B cell (primary cell): ENCODE measurements at regions not wholly inside any gene's neighbourhood (a gene's known extent, or its start where the extent isn't known, plus 50 kb on each side); places are given as distances from the start of the nearest gene placed in this dataset.

Source experiments
- ATAC-seq: fragments of 200-7000 bp; cut with Tn5 transposase; one replicate; pipeline ENCODE4 v1.10.0; 2021; ENCODE audit warnings: low read depth, mild to moderate bottlenecking, moderate number of reproducible peaks, moderate library complexity
- CTCF ChIA-PET: fragments of 350-600 bp; sonication (Branson Sonifier 250); formaldehyde crosslinking; loops from one replicate; lab custom pipeline; 2021; ENCODE audit warnings: antibody characterized with exemption, inconsistent platforms; lab: Charles Lee
- POLR2A ChIA-PET: fragments of 350-600 bp; sonication (Branson Sonifier 250); formaldehyde crosslinking; loops from one replicate; lab custom pipeline; 2021; ENCODE audit warnings: antibody characterized with exemption; lab: Charles Lee
- DNase-seq: peaks from one replicate; pipeline ENCODE4 v3.0.0; 2013
- H2AFZ ChIP-seq: 2 replicates; pipeline ENCODE4 v1.6.1; 2012; ENCODE audit warnings: mild to moderate bottlenecking, low read depth, low read length; ENCODE audit not compliant: insufficient read depth, poor library complexity, severe bottlenecking
- H3K27ac ChIP-seq, 2 donors: 1 replicate in 1 of 2; 2 replicates in 1 of 2; pipeline ENCODE4 v1.5.1; 2012 to 2013; ENCODE audit warnings: low read length in 2 of 2, mild to moderate bottlenecking in 2 of 2, moderate library complexity in 1 of 2
- H3K27me3 ChIP-seq, 4 experiments: fragments of 200-600 bp in 1 of 4; sonication (generic) in 1 of 4; replicated peaks in 1 of 4; 1 replicate in 2 of 4; 2 replicates in 2 of 4; pipeline versions ENCODE4 v1.6.1 to v1.7.0; 2013 to 2016; ENCODE audit warnings: low read length in 3 of 4, mild to moderate bottlenecking in 2 of 4, mixed read lengths in 1 of 4, moderate library complexity in 1 of 4; ENCODE audit not compliant: insufficient read depth in 4 of 4, control insufficient read depth in 3 of 4; ENCODE audit errors: control extremely low read depth in 1 of 4
- H3K36me3 ChIP-seq, 2 experiments: replicated peaks in 1 of 2; 1 replicate in 1 of 2; 2 replicates in 1 of 2; pipeline versions ENCODE4 v1.6.1 to v1.7.1; 2013; ENCODE audit warnings: low read length in 1 of 2; ENCODE audit not compliant: insufficient read depth in 2 of 2, control insufficient read depth in 1 of 2; ENCODE audit errors: control extremely low read depth in 1 of 2, extremely low read depth in 1 of 2
- H3K4me1 ChIP-seq, 2 donors: fragments of 200-600 bp in 1 of 2; sonication (generic) in 1 of 2; 1 replicate in 1 of 2; 2 replicates in 1 of 2; pipeline versions ENCODE4 v1.5.1 to v1.6.1; 2013 to 2017; ENCODE audit warnings: low read length in 2 of 2; ENCODE audit not compliant: control insufficient read depth in 2 of 2, insufficient read depth in 2 of 2
- H3K4me2 ChIP-seq: replicated peaks from 2 replicates; pipeline ENCODE3; 2012; ENCODE audit warnings: mild to moderate bottlenecking, low read depth, low read length; ENCODE audit not compliant: poor library complexity, severe bottlenecking
- H3K4me3 ChIP-seq, 5 experiments: fragments of 200-600 bp in 1 of 5; sonication (generic) in 1 of 5; 1 replicate in 3 of 5; 2 replicates in 2 of 5; pipeline versions ENCODE4 v1.5.1 to v1.7.0; 2011 to 2016; ENCODE audit warnings: low read length in 4 of 5, mild to moderate bottlenecking in 4 of 5, low read depth in 2 of 5, control low read depth in 1 of 5, moderate library complexity in 1 of 5; ENCODE audit not compliant: insufficient read depth in 1 of 5; ENCODE audit errors: control extremely low read depth in 1 of 5, extremely low read depth in 1 of 5
- H3K79me2 ChIP-seq: fragments of 200-600 bp; sonication (generic); one replicate; pipeline ENCODE4 v1.6.0; 2016; ENCODE audit warnings: low read length; ENCODE audit not compliant: control insufficient read depth, insufficient read depth
- H3K9ac ChIP-seq: fragments of 200-600 bp; sonication (generic); 2 replicates; pipeline ENCODE4 v1.6.1; 2017; ENCODE audit warnings: mild to moderate bottlenecking, low read length, moderate library complexity
- H3K9me3 ChIP-seq, 3 donors: one replicate each; pipeline versions ENCODE4 v1.6.1 to v1.7.1; 2013; ENCODE audit warnings: low read length in 2 of 3; ENCODE audit not compliant: control insufficient read depth in 2 of 3, insufficient read depth in 1 of 3; ENCODE audit errors: control extremely low read depth in 1 of 3
- H4K20me1 ChIP-seq: 2 replicates; pipeline ENCODE4 v1.6.0; 2012; ENCODE audit warnings: mild to moderate bottlenecking, low read length; ENCODE audit not compliant: insufficient read depth, control insufficient read depth, poor library complexity, severe bottlenecking
- H3K27ac Mint-ChIP-seq: one replicate; pipeline ENCODE4 v1.8.0; 2021; ENCODE audit warnings: mixed read lengths
- H3K27me3 Mint-ChIP-seq: one replicate; pipeline ENCODE4 v1.8.0; 2021; ENCODE audit warnings: mixed read lengths
- H3K4me1 Mint-ChIP-seq: one replicate; pipeline ENCODE4 v1.8.0; 2021; ENCODE audit warnings: mixed read lengths
- H3K4me3 Mint-ChIP-seq: one replicate; pipeline ENCODE4 v1.8.0; 2021; ENCODE audit warnings: mixed read lengths
- H3K9me3 Mint-ChIP-seq: one replicate; pipeline ENCODE4 v1.8.0; 2022; ENCODE audit warnings: mixed read lengths; ENCODE audit not compliant: insufficient read depth
- EZH2 ChIP-seq: IDR thresholded peaks from 2 replicates; pipeline ENCODE4 v1.6.1; 2012; ENCODE audit warnings: borderline replicate concordance, low read depth, mild to moderate bottlenecking, moderate library complexity, low read length; ENCODE audit not compliant: insufficient read depth, poor library complexity, severe bottlenecking
- whole genome bisulfite sequencing: methylation state at CpG from one replicate; pipeline ENCODE4 v1.1.5; 2013; ENCODE audit warnings: missing lambda C conversion rate; ENCODE audit not compliant: insufficient coverage; 5-methylcytosine and 5-hydroxymethylcytosine counted together
- intact Hi-C: fragments of 100-400 bp; cut with micrococcal nuclease; formaldehyde crosslinking; loops from one replicate; pipeline ENCODE4 v1.10.0; 2022
- TF ChIP-seq, protein P1 (sequence below): fragments of 200-600 bp; IDR thresholded peaks from one replicate; pipeline ENCODE4 v1.8.0; 2022; ENCODE audit warnings: antibody characterized with exemption, mild to moderate bottlenecking

DNA sequence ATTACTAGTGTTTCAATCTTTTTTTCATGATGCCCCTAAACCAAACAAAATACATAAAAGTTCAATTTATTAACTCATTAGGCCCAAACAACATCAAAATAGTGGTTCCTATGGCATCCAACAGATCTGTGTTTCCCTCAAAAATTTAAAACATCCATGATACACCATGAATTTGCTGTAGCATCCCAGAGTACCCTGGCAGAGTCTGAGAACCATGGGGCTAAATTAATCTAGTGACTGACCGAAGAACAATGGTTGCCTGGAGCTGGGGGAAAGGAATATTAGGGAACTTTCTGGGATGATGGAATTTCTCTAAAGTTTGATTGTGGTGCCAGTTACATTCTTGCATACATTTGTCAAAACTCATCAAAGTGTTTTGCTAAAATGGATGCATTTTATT is 79.5 kb upstream of the TRIO start:
- no peak overlapping the region for H3K4me3 ChIP-seq
- intact Hi-C loops = no loop called here
- no peak overlapping the region for H2AFZ ChIP-seq
- TF ChIP-seq, protein P1, sequence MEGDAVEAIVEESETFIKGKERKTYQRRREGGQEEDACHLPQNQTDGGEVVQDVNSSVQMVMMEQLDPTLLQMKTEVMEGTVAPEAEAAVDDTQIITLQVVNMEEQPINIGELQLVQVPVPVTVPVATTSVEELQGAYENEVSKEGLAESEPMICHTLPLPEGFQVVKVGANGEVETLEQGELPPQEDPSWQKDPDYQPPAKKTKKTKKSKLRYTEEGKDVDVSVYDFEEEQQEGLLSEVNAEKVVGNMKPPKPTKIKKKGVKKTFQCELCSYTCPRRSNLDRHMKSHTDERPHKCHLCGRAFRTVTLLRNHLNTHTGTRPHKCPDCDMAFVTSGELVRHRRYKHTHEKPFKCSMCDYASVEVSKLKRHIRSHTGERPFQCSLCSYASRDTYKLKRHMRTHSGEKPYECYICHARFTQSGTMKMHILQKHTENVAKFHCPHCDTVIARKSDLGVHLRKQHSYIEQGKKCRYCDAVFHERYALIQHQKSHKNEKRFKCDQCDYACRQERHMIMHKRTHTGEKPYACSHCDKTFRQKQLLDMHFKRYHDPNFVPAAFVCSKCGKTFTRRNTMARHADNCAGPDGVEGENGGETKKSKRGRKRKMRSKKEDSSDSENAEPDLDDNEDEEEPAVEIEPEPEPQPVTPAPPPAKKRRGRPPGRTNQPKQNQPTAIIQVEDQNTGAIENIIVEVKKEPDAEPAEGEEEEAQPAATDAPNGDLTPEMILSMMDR = no peak
- TF ChIP-seq EZH2 = no peak
- H3K27ac ChIP-seq = no peak overlapping the region
- peaks cover 21% of the 10 kb centered on the region for H3K27me3 Mint-ChIP-seq
- H3K4me3 Mint-ChIP-seq = no peak overlapping the region
- no peak for DNase-seq
- peaks cover 0 to 6% (median 2%) of the 10 kb centered on the region in 4 experiments for H3K27me3 ChIP-seq
- H3K4me2 ChIP-seq = no peak overlapping the region
- no peaks in the 10 kb centered on the region for H3K79me2 ChIP-seq
- CTCF ChIA-PET = interaction anchor here (0.9 kb wide), 1 partner anchor 72 kb away, joined by 3 read pairs; no protein-coding TSS in a partner anchor
- H3K9me3 Mint-ChIP-seq = no peaks in the 10 kb centered on the region
- whole genome bisulfite sequencing = 100% methylated on average over 1 of the region's 1 CpG
- POLR2A ChIA-PET = no interaction called here
- no peak overlapping the region for H3K27ac Mint-ChIP-seq
- peaks cover 0 to 7% (median 0%) of the 10 kb centered on the region in 3 donors for H3K9me3 ChIP-seq
- no peaks in the 10 kb centered on the region for H3K4me1 ChIP-seq
- H3K9ac ChIP-seq = no peak overlapping the region
- no peaks in the 10 kb centered on the region for H3K36me3 ChIP-seq
- no peaks in the 10 kb centered on the region for H4K20me1 ChIP-seq
- no peaks in the 10 kb centered on the region for H3K4me1 Mint-ChIP-seq
- ATAC-seq = no peak

- H2AFZ ChIP-seq = no peak overlapping the region
- DNase-seq (no peak), ATAC-seq (no peak)
- H3K4me1 ChIP-seq = no peaks in the 10 kb centered on the region
- H3K9me3 Mint-ChIP-seq = no peaks in the 10 kb centered on the region
- intact Hi-C loops = no loop called here
- no peak overlapping the region for H3K27ac Mint-ChIP-seq
- H3K79me2 ChIP-seq = no peaks in the 10 kb centered on the region
- no peak overlapping the region for H3K9ac ChIP-seq
- no peak overlapping the region for H3K4me3 Mint-ChIP-seq
- ChIA-PET POLR2A (no interaction called here), CTCF (interaction anchor here (0.9 kb wide), 1 partner anchor 72 kb away, joined by 3 read pairs; no protein-coding TSS in a partner anchor)
- no peaks in the 10 kb centered on the region for H3K4me1 Mint-ChIP-seq
- H4K20me1 ChIP-seq = no peaks in the 10 kb centered on the region
- no CpG with 5 or more reads among the region's 4 CpGs for WGBS
- peaks cover 0 to 7% (median 0%) of the 10 kb centered on the region in 3 donors for H3K9me3 ChIP-seq
- H3K4me2 ChIP-seq = no peak overlapping the region
- no peak overlapping the region for H3K4me3 ChIP-seq
- peaks cover 17% of the 10 kb centered on the region for H3K27me3 Mint-ChIP-seq
- H3K36me3 ChIP-seq = no peaks in the 10 kb centered on the region
- TF ChIP-seq, protein P1 = no peak
- peaks cover 0 to 3% (median under 1%) of the 10 kb centered on the region in 4 experiments for H3K27me3 ChIP-seq
- no peak overlapping the region for H3K27ac ChIP-seq
Measured at GRCh38 chr5:14063138-14063537, 80.0 kb upstream of the TRIO start.
